ENCODE measurements at regions not wholly inside any gene's neighbourhood (a gene's known extent, or its start where the extent isn't known, plus 50 kb on each side); places are given as distances from the start of the nearest gene placed in this dataset.

GRCh38 chr11:15810082-15810481 is 546.3 kb downstream of the SOX6 start:
- WGBS (ENCODE audit: insufficient coverage, low coverage, missing lambda C conversion rate) = 0% methylated on average over 3 of the region's 3 CpGs
- ChIA-PET POLR2A (interaction anchor here (1.0 kb wide), 1 partner anchor 11 kb away, joined by 4 read pairs; no protein-coding TSS in a partner anchor), CTCF (ENCODE audit: low intra/inter-chr PET ratio) (no interaction called here)
- DNase-seq (ENCODE audit: extremely low read depth in 1 of 4, low spot score in 3 of 4) (no peak), ATAC-seq (no peak), FAIRE-seq (no peak)
- Histone ChIP-seq H3K27ac (ENCODE audit: extremely low read depth, low read depth, low read length) (no peak overlapping the region), H4K20me1 (replicated peaks; ENCODE audit: control insufficient read depth, insufficient read depth, low read length) (no peaks in the 10 kb centered on the region), H3K9ac (ENCODE audit: insufficient read depth in 1 of 2, low read depth in 2 of 2, low read length in 2 of 2) (no peak overlapping the region), H3K4me2 (ENCODE audit: insufficient read depth, low read length) (no peak overlapping the region), H3K4me1 (replicated peaks in 1 of 2; ENCODE audit: control insufficient read depth in 2 of 2, insufficient read depth in 2 of 2, low read length in 2 of 2) (no peaks in the 10 kb centered on the region), H3K9me3 (replicated peaks; ENCODE audit: control insufficient read depth, insufficient read depth, low read depth, low read length) (no peaks in the 10 kb centered on the region), H2AFZ (ENCODE audit: low read depth, low read length) (no peak overlapping the region), H3K4me3 (no peak overlapping the region), H3K36me3 (ENCODE audit: control insufficient read depth, insufficient read depth, low read length) (no peaks in the 10 kb centered on the region), H3K79me2 (ENCODE audit: control insufficient read depth, insufficient read depth, low read length) (no peaks in the 10 kb centered on the region), H3K9me1 (ENCODE audit: control insufficient read depth, insufficient read depth, low read length) (no peaks in the 10 kb centered on the region), H3K27me3 (ENCODE audit: control insufficient read depth in 2 of 2, insufficient read depth in 2 of 2, low read length in 2 of 2) (no peaks in the 10 kb centered on the region)
- BruUV-seq (replicated peaks) = no TSS peak
- intact Hi-C loops (cut with micrococcal nuclease) = loop anchor here (10.0 kb wide), 1 partner anchor 155 kb away; no protein-coding TSS in a partner anchor
- TF ChIP-seq HIVEP1 (CRISPR knock-in tag; IDR thresholded peaks at IDR 0.05) (no peak), MECOM (CRISPR knock-in tag; IDR thresholded peaks at IDR 0.05) (no peak), ASH1L (IDR thresholded peaks at IDR 0.05; ENCODE audit: borderline replicate concordance, low read depth, partially characterized antibody) (no peak), ZNF140 (CRISPR knock-in tag; IDR thresholded peaks at IDR 0.05) (no peak), ZNF239 (CRISPR knock-in tag; IDR thresholded peaks at IDR 0.05) (no peak), ZNF639 (CRISPR knock-in tag; conservative IDR thresholded peaks at IDR 0.05 in 1 of 2, IDR thresholded peaks at IDR 0.05 in 1 of 2) (no peak), FOXA3 (CRISPR knock-in tag; conservative IDR thresholded peaks at IDR 0.05 in 1 of 2, IDR thresholded peaks at IDR 0.05 in 1 of 2) (no peak), CEBPG (CRISPR knock-in tag; IDR thresholded peaks at IDR 0.05) (no peak), CEBPG (tag; conservative IDR thresholded peaks at IDR 0.05 in 1 of 2, IDR thresholded peaks at IDR 0.05 in 1 of 2) (no peak), CHD4 (IDR thresholded peaks at IDR 0.05; ENCODE audit: insufficient read depth, insufficient replicate concordance, low read depth, low read length, poor library complexity, severe bottlenecking) (no peak), MCM5 (IDR thresholded peaks at IDR 0.05; ENCODE audit: low read depth) (no peak), THRAP3 (IDR thresholded peaks at IDR 0.05; ENCODE audit: borderline replicate concordance) (no peak), ZNF175 (CRISPR knock-in tag; IDR thresholded peaks at IDR 0.05; ENCODE audit: low read depth) (no peak), CCNT2 (IDR thresholded peaks at IDR 0.05; ENCODE audit: borderline replicate concordance, extremely low read depth, insufficient read length, low read depth, low read length) (no peak), SMAD4 (CRISPR knock-in tag; conservative IDR thresholded peaks at IDR 0.05) (no peak)
- TF ChIP-seq, protein P1, sequence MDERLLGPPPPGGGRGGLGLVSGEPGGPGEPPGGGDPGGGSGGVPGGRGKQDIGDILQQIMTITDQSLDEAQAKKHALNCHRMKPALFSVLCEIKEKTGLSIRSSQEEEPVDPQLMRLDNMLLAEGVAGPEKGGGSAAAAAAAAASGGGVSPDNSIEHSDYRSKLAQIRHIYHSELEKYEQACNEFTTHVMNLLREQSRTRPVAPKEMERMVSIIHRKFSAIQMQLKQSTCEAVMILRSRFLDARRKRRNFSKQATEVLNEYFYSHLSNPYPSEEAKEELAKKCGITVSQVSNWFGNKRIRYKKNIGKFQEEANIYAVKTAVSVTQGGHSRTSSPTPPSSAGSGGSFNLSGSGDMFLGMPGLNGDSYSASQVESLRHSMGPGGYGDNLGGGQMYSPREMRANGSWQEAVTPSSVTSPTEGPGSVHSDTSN (CRISPR knock-in tag; IDR thresholded peaks at IDR 0.05; ENCODE audit: low read depth) = no peak
- TF ChIP-seq, protein P1 (tag; conservative IDR thresholded peaks at IDR 0.05; ENCODE audit: low read depth) = no peak
- in situ Hi-C loops (cut with MboI) = no loop called here
